MM.1S (cell line): ENCODE measurements at regions not wholly inside any gene's neighbourhood (a gene's known extent, or its start where the extent isn't known, plus 50 kb on each side); places are given as distances from the start of the nearest gene placed in this dataset.

ENCODE experiments used
- DNase-seq: peaks from one replicate; pipeline ENCODE4 v3.0.0-alpha.2; 2015
- H2AFZ ChIP-seq: fragments of 300-600 bp; sonication (generic); 2 replicates; pipeline ENCODE4 v1.6.0; 2016; ENCODE audit warnings: antibody characterized with exemption, low read length
- H3F3A ChIP-seq: fragments of 300-600 bp; sonication (generic); 2 replicates; pipeline ENCODE4 v1.6.1; 2016; ENCODE audit warnings: mild to moderate bottlenecking, antibody characterized with exemption, low read length, moderate library complexity, mixed read lengths; ENCODE audit not compliant: insufficient read depth
- H3K27ac ChIP-seq: fragments of 300-600 bp; sonication (generic); 2 replicates; pipeline ENCODE4 v1.5.1; 2016; ENCODE audit warnings: mild to moderate bottlenecking, low read length
- H3K27me3 ChIP-seq: fragments of 300-600 bp; sonication (generic); replicated peaks from 2 replicates; pipeline ENCODE4 v1.6.0; 2016; ENCODE audit warnings: low read length; ENCODE audit not compliant: insufficient read depth
- H3K36me3 ChIP-seq: fragments of 300-600 bp; sonication (generic); replicated peaks from 2 replicates; pipeline ENCODE4 v1.6.1; 2016; ENCODE audit warnings: mild to moderate bottlenecking, low read length, mixed read lengths; ENCODE audit not compliant: insufficient read depth
- H3K4me1 ChIP-seq: fragments of 300-600 bp; sonication (generic); 2 replicates; pipeline ENCODE4 v1.6.1; 2016; ENCODE audit warnings: low read length, mixed read lengths
- H3K4me2 ChIP-seq: fragments of 300-600 bp; sonication (generic); 2 replicates; pipeline ENCODE4 v1.6.0; 2016; ENCODE audit warnings: low read depth, low read length
- H3K4me3 ChIP-seq: fragments of 300-600 bp; sonication (generic); 2 replicates; pipeline ENCODE4 v1.5.1; 2016; ENCODE audit warnings: low read length, mixed read lengths
- H3K79me2 ChIP-seq: fragments of 300-600 bp; sonication (generic); 2 replicates; pipeline ENCODE4 v1.6.1; 2016; ENCODE audit warnings: mixed run types, low read length, mixed read lengths
- H3K9ac ChIP-seq: fragments of 300-600 bp; sonication (generic); 2 replicates; pipeline ENCODE4 v1.6.1; 2016; ENCODE audit warnings: low read length, mixed read lengths
- H3K9me2 ChIP-seq: fragments of 300-600 bp; sonication (generic); replicated peaks from 2 replicates; pipeline ENCODE4 v1.6.1; 2016; ENCODE audit warnings: mild to moderate bottlenecking, low read length, mixed read lengths; ENCODE audit not compliant: insufficient read depth
- H3K9me3 ChIP-seq: fragments of 300-600 bp; sonication (generic); replicated peaks from 2 replicates; pipeline ENCODE4 v1.6.1; 2016; ENCODE audit warnings: mild to moderate bottlenecking, low read length, mixed read lengths; ENCODE audit not compliant: insufficient read depth
- H4K20me1 ChIP-seq: fragments of 300-600 bp; sonication (generic); 2 replicates; pipeline ENCODE4 v1.6.1; 2016; ENCODE audit warnings: mild to moderate bottlenecking, low read length, moderate library complexity, mixed read lengths; ENCODE audit not compliant: insufficient read depth
- EZH2 ChIP-seq: fragments of 300-600 bp; sonication (generic); optimal IDR thresholded peaks from 2 replicates; pipeline ENCODE3; 2017; ENCODE audit warnings: low read depth, mild to moderate bottlenecking, antibody characterized with exemption, low read length, mixed read lengths
- EZH2phosphoT487 ChIP-seq: fragments of 300-600 bp; sonication (generic); IDR thresholded peaks from 2 replicates; pipeline ENCODE4 v1.6.1; 2018; ENCODE audit warnings: antibody characterized with exemption, low read length
- TF ChIP-seq, protein P1 (sequence below): fragments of 300-600 bp; sonication (generic); IDR thresholded peaks from 2 replicates; pipeline ENCODE4 v1.5.1; 2016; ENCODE audit warnings: antibody characterized with exemption, low read length, mixed read lengths

DNA sequence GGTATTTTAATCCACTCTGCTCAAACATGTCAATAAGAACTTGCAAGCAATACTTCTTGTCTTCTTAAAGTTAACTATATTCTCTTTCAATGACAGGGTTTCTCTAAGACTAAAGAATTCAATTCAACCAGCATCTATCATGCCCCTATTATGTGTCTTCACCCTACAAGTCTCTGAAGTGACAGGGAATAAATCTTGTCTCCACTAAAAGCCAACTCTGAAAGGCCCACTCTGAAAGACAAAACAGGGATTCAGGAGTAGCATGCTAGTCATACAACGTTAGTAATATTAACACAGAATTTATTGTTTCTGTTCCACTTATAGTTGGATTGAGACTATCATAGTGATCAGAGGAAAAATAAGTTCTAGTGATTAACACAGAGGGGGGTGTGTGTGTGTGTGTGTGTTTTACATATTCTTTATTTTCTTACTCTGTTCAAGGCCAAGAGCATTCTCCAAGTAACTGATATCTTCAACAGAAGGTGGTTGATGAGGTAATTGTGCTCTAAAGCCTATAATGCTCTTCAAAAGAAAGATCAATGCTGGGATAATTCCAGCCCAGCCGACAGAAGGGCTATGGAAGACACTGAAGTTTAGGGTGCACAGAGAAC lies 122.4 kb upstream of the DCLK2 start:
- no peaks in the 10 kb centered on the region for H3F3A ChIP-seq
- H3K27me3 ChIP-seq, result no peaks in the 10 kb centered on the region
- no peak overlapping the region for H3K27ac ChIP-seq
- no peaks in the 10 kb centered on the region for H3K9me2 ChIP-seq
- TF ChIP-seq, protein P1, sequence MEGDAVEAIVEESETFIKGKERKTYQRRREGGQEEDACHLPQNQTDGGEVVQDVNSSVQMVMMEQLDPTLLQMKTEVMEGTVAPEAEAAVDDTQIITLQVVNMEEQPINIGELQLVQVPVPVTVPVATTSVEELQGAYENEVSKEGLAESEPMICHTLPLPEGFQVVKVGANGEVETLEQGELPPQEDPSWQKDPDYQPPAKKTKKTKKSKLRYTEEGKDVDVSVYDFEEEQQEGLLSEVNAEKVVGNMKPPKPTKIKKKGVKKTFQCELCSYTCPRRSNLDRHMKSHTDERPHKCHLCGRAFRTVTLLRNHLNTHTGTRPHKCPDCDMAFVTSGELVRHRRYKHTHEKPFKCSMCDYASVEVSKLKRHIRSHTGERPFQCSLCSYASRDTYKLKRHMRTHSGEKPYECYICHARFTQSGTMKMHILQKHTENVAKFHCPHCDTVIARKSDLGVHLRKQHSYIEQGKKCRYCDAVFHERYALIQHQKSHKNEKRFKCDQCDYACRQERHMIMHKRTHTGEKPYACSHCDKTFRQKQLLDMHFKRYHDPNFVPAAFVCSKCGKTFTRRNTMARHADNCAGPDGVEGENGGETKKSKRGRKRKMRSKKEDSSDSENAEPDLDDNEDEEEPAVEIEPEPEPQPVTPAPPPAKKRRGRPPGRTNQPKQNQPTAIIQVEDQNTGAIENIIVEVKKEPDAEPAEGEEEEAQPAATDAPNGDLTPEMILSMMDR, result no peak
- TF ChIP-seq EZH2 (no peak), EZH2phosphoT487 (no peak)
- H3K9me3 ChIP-seq, result no peaks in the 10 kb centered on the region
- H3K36me3 ChIP-seq, result no peaks in the 10 kb centered on the region
- H3K4me1 ChIP-seq, result no peaks in the 10 kb centered on the region
- DNase-seq, result no peak
- H3K4me2 ChIP-seq, result no peak overlapping the region
- H3K9ac ChIP-seq, result no peak overlapping the region
- H3K79me2 ChIP-seq, result no peaks in the 10 kb centered on the region
- no peaks in the 10 kb centered on the region for H4K20me1 ChIP-seq
- no peak overlapping the region for H3K4me3 ChIP-seq
- H2AFZ ChIP-seq, result no peak overlapping the region

DNA sequence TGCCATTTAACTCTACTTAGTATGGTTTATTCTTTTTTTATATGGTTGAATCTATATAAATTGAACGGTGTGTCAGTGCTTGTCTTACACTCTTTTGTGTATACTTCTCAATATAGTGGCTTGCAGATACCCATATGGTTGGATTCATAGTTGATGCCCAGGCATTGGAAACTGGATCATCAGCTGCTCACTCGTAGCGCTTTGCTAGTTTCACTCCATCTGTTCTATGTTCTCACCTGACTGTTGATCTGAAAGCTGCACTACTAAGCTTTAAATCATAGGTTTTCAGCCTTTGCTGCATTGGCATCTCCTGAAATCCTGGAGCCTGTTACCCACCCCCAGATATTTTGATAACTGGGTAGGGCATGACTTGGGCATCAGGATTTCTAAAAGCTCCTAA lies 121.6 kb upstream of the DCLK2 start:
- no peaks in the 10 kb centered on the region for H3K27me3 ChIP-seq
- no peaks in the 10 kb centered on the region for H3K36me3 ChIP-seq
- H3K4me1 ChIP-seq, result no peaks in the 10 kb centered on the region
- H3K4me3 ChIP-seq, result no peak overlapping the region
- H3F3A ChIP-seq, result no peaks in the 10 kb centered on the region
- no peak overlapping the region for H3K27ac ChIP-seq
- TF ChIP-seq EZH2 (no peak), EZH2phosphoT487 (no peak)
- TF ChIP-seq, protein P1, result no peak
- H3K9me3 ChIP-seq, result no peaks in the 10 kb centered on the region
- no peak overlapping the region for H3K4me2 ChIP-seq
- no peaks in the 10 kb centered on the region for H3K79me2 ChIP-seq
- no peak overlapping the region for H3K9ac ChIP-seq
- DNase-seq, result no peak
- no peaks in the 10 kb centered on the region for H4K20me1 ChIP-seq
- H2AFZ ChIP-seq, result no peak overlapping the region
- H3K9me2 ChIP-seq, result no peaks in the 10 kb centered on the region

DNA sequence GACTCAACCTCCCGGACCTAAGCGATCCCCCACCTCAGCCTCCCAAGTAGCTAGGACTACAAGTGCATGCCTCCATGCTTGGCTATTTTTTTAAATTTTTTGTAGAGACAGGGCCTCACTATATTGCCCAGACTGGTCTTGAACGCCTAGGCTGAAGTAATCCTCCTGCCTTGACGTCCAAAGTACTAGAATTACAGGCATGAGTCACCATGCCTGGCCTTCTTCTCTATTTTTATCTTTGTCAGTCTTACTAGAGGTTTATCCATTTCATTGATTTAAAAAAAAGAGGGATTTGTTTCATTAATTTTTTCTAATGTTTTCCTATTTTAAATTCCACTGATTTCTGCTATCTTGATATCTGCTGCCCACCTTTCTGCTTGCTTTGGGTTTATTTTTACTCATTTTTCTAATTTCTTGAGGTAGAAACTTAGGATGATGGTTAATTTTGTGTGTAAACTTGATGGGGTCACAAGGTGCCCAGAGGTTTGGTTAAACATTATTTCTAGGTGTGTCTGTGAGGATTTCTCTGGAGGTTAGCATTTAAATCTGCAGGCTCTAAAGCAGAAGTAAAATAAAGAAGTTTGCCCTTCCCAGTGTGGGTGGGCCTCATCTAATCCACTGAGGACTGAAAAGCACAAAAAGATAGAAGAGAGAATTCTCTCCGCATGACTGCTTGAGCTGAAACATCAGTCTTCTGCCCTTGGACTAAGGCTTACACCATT lies 116.2 kb upstream of the DCLK2 start:
- Histone ChIP-seq H3K4me2 (no peak overlapping the region), H3K27me3 (no peaks in the 10 kb centered on the region), H3K4me1 (no peaks in the 10 kb centered on the region), H4K20me1 (no peaks in the 10 kb centered on the region), H2AFZ (no peak overlapping the region), H3K9ac (no peak overlapping the region), H3K9me2 (no peaks in the 10 kb centered on the region), H3K79me2 (no peaks in the 10 kb centered on the region), H3K9me3 (no peaks in the 10 kb centered on the region), H3K4me3 (no peak overlapping the region), H3K36me3 (no peaks in the 10 kb centered on the region), H3K27ac (no peak overlapping the region), H3F3A (no peaks in the 10 kb centered on the region)
- no peak for DNase-seq
- TF ChIP-seq EZH2 (no peak), EZH2phosphoT487 (no peak)
- TF ChIP-seq, protein P1, result no peak
